Trophoblast cell (in vitro differentiated cells and primary cell): ENCODE measurements at regions not wholly inside any gene's neighbourhood (a gene's known extent, or its start where the extent isn't known, plus 50 kb on each side); places are given as distances from the start of the nearest gene placed in this dataset.

Experiments used
- DNase-seq, 2 donors: peaks; one replicate each; pipeline ENCODE4 v3.0.0-alpha.2; 2016
- H2AFZ ChIP-seq: 2 replicates; pipeline ENCODE4 v1.6.1; 2013; ENCODE audit warnings: low read length, moderate library complexity, mild to moderate bottlenecking; ENCODE audit not compliant: insufficient read depth, poor library complexity
- H2AK5ac ChIP-seq: 2 replicates; pipeline ENCODE4 v1.6.1; 2013; ENCODE audit warnings: mild to moderate bottlenecking, low read length
- H2BK120ac ChIP-seq: 2 replicates; pipeline ENCODE4 v1.6.1; 2013; ENCODE audit warnings: low read length, mild to moderate bottlenecking, moderate library complexity; ENCODE audit not compliant: insufficient read depth, poor library complexity
- H2BK12ac ChIP-seq: 2 replicates; pipeline ENCODE4 v1.6.1; 2013; ENCODE audit warnings: mild to moderate bottlenecking, low read length, moderate library complexity
- H2BK5ac ChIP-seq: 2 replicates; pipeline ENCODE4 v1.6.1; 2013; ENCODE audit warnings: low read length, low read depth, moderate library complexity, mild to moderate bottlenecking; ENCODE audit not compliant: poor library complexity
- H3K14ac ChIP-seq: 2 replicates; pipeline ENCODE4 v1.6.1; 2013; ENCODE audit warnings: mild to moderate bottlenecking, low read length
- H3K18ac ChIP-seq: 2 replicates; pipeline ENCODE4 v1.6.1; 2013; ENCODE audit warnings: mild to moderate bottlenecking, low read length
- H3K23ac ChIP-seq: 2 replicates; pipeline ENCODE4 v1.6.1; 2013; ENCODE audit warnings: low read length
- H3K27ac ChIP-seq: 2 replicates; pipeline ENCODE4 v1.5.1; 2013; ENCODE audit warnings: low read depth, mild to moderate bottlenecking, inconsistent platforms, low read length, moderate library complexity
- H3K27me3 ChIP-seq: 2 replicates; pipeline ENCODE4 v1.6.1; 2013; ENCODE audit warnings: inconsistent platforms, mild to moderate bottlenecking, low read length, moderate library complexity; ENCODE audit not compliant: insufficient read depth
- H3K36me3 ChIP-seq, 2 experiments: 1 replicate in 1 of 2; 2 replicates in 1 of 2; pipeline ENCODE4 v1.6.1; 2013; ENCODE audit warnings: low read length in 2 of 2, mild to moderate bottlenecking in 2 of 2, moderate library complexity in 1 of 2; ENCODE audit not compliant: insufficient read depth in 2 of 2, control insufficient read depth in 1 of 2
- H3K4ac ChIP-seq: 2 replicates; pipeline ENCODE4 v1.6.1; 2013; ENCODE audit warnings: low read depth, mild to moderate bottlenecking, low read length, moderate library complexity
- H3K4me1 ChIP-seq, 2 experiments: 1 replicate in 1 of 2; 2 replicates in 1 of 2; pipeline ENCODE4 v1.6.1; 2013; ENCODE audit warnings: low read length in 2 of 2, mild to moderate bottlenecking in 2 of 2, moderate library complexity in 1 of 2; ENCODE audit not compliant: insufficient read depth in 2 of 2, control insufficient read depth in 1 of 2
- H3K4me2 ChIP-seq: 2 replicates; pipeline ENCODE4 v1.6.1; 2013; ENCODE audit warnings: inconsistent platforms, mild to moderate bottlenecking, low read length, moderate library complexity
- H3K4me3 ChIP-seq: 2 replicates; pipeline ENCODE4 v1.5.1; 2013; ENCODE audit warnings: mild to moderate bottlenecking, low read depth, low read length, inconsistent platforms
- H3K79me1 ChIP-seq: one replicate; pipeline ENCODE4 v1.6.1; 2013; ENCODE audit warnings: low read length
- H3K79me2 ChIP-seq: 2 replicates; pipeline ENCODE4 v1.6.1; 2013; ENCODE audit warnings: low read length, mild to moderate bottlenecking; ENCODE audit not compliant: control insufficient read depth, insufficient read depth, poor library complexity
- H3K9ac ChIP-seq: 2 replicates; pipeline ENCODE4 v1.6.1; 2013; ENCODE audit warnings: mild to moderate bottlenecking, low read length
- H3K9me3 ChIP-seq: 2 replicates; pipeline ENCODE4 v1.6.1; 2013; ENCODE audit warnings: low read depth, mild to moderate bottlenecking, control low read depth, inconsistent platforms, low read length; ENCODE audit not compliant: insufficient read depth
- H4K12ac ChIP-seq: 2 replicates; pipeline ENCODE4 v1.6.1; 2013; ENCODE audit warnings: low read depth, mild to moderate bottlenecking, low read length, moderate library complexity
- H4K8ac ChIP-seq: 2 replicates; pipeline ENCODE4 v1.6.1; 2013; ENCODE audit warnings: low read depth, mild to moderate bottlenecking, low read length, moderate library complexity
- H4K91ac ChIP-seq: one replicate; pipeline ENCODE4 v1.6.1; 2013; ENCODE audit warnings: low read depth, mild to moderate bottlenecking, low read length, moderate library complexity
- WGBS: extraction: QIAGEN DNeasy Blood & Tissue Kit; methylation state at CpG from one replicate; pipeline ENCODE4 v1.1.7; 2013; ENCODE audit warnings: missing lambda C conversion rate; ENCODE audit not compliant: insufficient read length, insufficient coverage; ENCODE audit errors: extremely low coverage; 5-methylcytosine and 5-hydroxymethylcytosine counted together

GRCh38 chr2:36222485-36222884 is 133.1 kb upstream of the CRIM1 start:
- H3K27me3 ChIP-seq = no peaks in the 10 kb centered on the region
- H3K27ac ChIP-seq = no peak overlapping the region
- H3K79me2 ChIP-seq = no peaks in the 10 kb centered on the region
- WGBS = no CpG with 5 or more reads among the region's 3 CpGs
- no peaks in the 10 kb centered on the region for H3K36me3 ChIP-seq
- no peak overlapping the region for H2BK12ac ChIP-seq
- DNase-seq = no peak
- H3K79me1 ChIP-seq = no peaks in the 10 kb centered on the region
- no peak overlapping the region for H3K18ac ChIP-seq
- no peak overlapping the region for H3K14ac ChIP-seq
- H2BK120ac ChIP-seq = no peak overlapping the region
- no peak overlapping the region for H3K4ac ChIP-seq
- no peaks in the 10 kb centered on the region for H3K9me3 ChIP-seq
- H4K12ac ChIP-seq = no peak overlapping the region
- H4K8ac ChIP-seq = no peak overlapping the region
- no peaks in the 10 kb centered on the region for H3K4me1 ChIP-seq
- H4K91ac ChIP-seq = no peak overlapping the region
- H3K23ac ChIP-seq = no peak overlapping the region
- no peak overlapping the region for H2AFZ ChIP-seq
- no peak overlapping the region for H3K4me2 ChIP-seq
- H2AK5ac ChIP-seq = no peak overlapping the region
- no peak overlapping the region for H3K9ac ChIP-seq
- no peak overlapping the region for H2BK5ac ChIP-seq
- no peak overlapping the region for H3K4me3 ChIP-seq

GRCh38 chr2:36214691-36215090 is 140.9 kb upstream of the CRIM1 start:
- H3K27me3 ChIP-seq = no peaks in the 10 kb centered on the region
- H2AK5ac ChIP-seq = no peak overlapping the region
- no CpG with 5 or more reads among the region's 2 CpGs for WGBS
- H3K79me2 ChIP-seq = no peaks in the 10 kb centered on the region
- H4K8ac ChIP-seq = no peak overlapping the region
- H2BK120ac ChIP-seq = no peak overlapping the region
- H3K14ac ChIP-seq = no peak overlapping the region
- H2BK12ac ChIP-seq = no peak overlapping the region
- no peak overlapping the region for H3K4me3 ChIP-seq
- H3K23ac ChIP-seq = no peak overlapping the region
- no peak overlapping the region for H3K4ac ChIP-seq
- H3K18ac ChIP-seq = no peak overlapping the region
- no peaks in the 10 kb centered on the region for H3K9me3 ChIP-seq
- H4K91ac ChIP-seq = no peak overlapping the region
- H2BK5ac ChIP-seq = no peak overlapping the region
- H4K12ac ChIP-seq = no peak overlapping the region
- no peak overlapping the region for H3K27ac ChIP-seq
- no peak overlapping the region for H3K9ac ChIP-seq
- no peaks in the 10 kb centered on the region for H3K4me1 ChIP-seq
- no peak overlapping the region for H2AFZ ChIP-seq
- no peaks in the 10 kb centered on the region for H3K79me1 ChIP-seq
- no peak for DNase-seq
- H3K4me2 ChIP-seq = no peak overlapping the region
- no peaks in the 10 kb centered on the region for H3K36me3 ChIP-seq

- Histone ChIP-seq H4K91ac (no peak overlapping the region), H2BK120ac (no peak overlapping the region), H3K27ac (no peak overlapping the region), H2BK5ac (no peak overlapping the region), H2BK12ac (no peak overlapping the region), H3K36me3 (no peaks in the 10 kb centered on the region), H3K79me1 (no peaks in the 10 kb centered on the region), H4K12ac (no peak overlapping the region), H3K4ac (no peak overlapping the region), H2AK5ac (no peak overlapping the region), H3K4me2 (no peak overlapping the region), H3K79me2 (no peaks in the 10 kb centered on the region), H3K9ac (no peak overlapping the region), H3K9me3 (peaks cover 4% of the 10 kb centered on the region), H3K27me3 (no peaks in the 10 kb centered on the region), H3K4me1 (no peaks in the 10 kb centered on the region), H3K4me3 (no peak overlapping the region), H2AFZ (no peak overlapping the region), H4K8ac (no peak overlapping the region), H3K18ac (no peak overlapping the region), H3K14ac (no peak overlapping the region), H3K23ac (no peak overlapping the region)
- DNase-seq = no peak
- no CpG with 5 or more reads among the region's 5 CpGs for WGBS
These were observed 152.2 kb upstream of the CRIM1 start for GRCh38 chr2:36203366-36203765.

- no peak overlapping the region for H3K27ac ChIP-seq
- no peak for DNase-seq
- no CpG with 5 or more reads among the region's 5 CpGs for WGBS
- no peaks in the 10 kb centered on the region for H3K27me3 ChIP-seq
- no peak overlapping the region for H2AK5ac ChIP-seq
- no peak overlapping the region for H4K8ac ChIP-seq
- H3K4me3 ChIP-seq = no peak overlapping the region
- no peak overlapping the region for H4K12ac ChIP-seq
- H3K4ac ChIP-seq = no peak overlapping the region
- no peaks in the 10 kb centered on the region for H3K79me1 ChIP-seq
- no peak overlapping the region for H3K18ac ChIP-seq
- no peak overlapping the region for H2BK5ac ChIP-seq
- H3K4me2 ChIP-seq = no peak overlapping the region
- H3K9me3 ChIP-seq = peaks cover 4% of the 10 kb centered on the region
- H2AFZ ChIP-seq = no peak overlapping the region
- H2BK120ac ChIP-seq = no peak overlapping the region
- H3K4me1 ChIP-seq = no peaks in the 10 kb centered on the region
- H2BK12ac ChIP-seq = no peak overlapping the region
- H3K9ac ChIP-seq = no peak overlapping the region
- no peak overlapping the region for H3K14ac ChIP-seq
- no peak overlapping the region for H4K91ac ChIP-seq
- H3K23ac ChIP-seq = no peak overlapping the region
- no peaks in the 10 kb centered on the region for H3K36me3 ChIP-seq
- H3K79me2 ChIP-seq = no peaks in the 10 kb centered on the region
These were observed 158.2 kb upstream of the CRIM1 start for GRCh38 chr2:36197181-36197971.
